GM21723 (cell line): ENCODE measurements at regions not wholly inside any gene's neighbourhood (a gene's known extent, or its start where the extent isn't known, plus 50 kb on each side); places are given as distances from the start of the nearest gene placed in this dataset.
"Not testable (repeated sequence)": the region's sequence is repeated elsewhere in the genome, so short reads cannot be mapped to it uniquely, and the experiment has no call there.

Experiments used
- ATAC-seq: cut with Tn5 transposase; IDR thresholded peaks from one replicate; pipeline ENCODE4 v1.9.1; 2021; ENCODE audit warnings: mild to moderate bottlenecking, moderate library complexity; ENCODE audit not compliant: unreplicated experiment

DNA sequence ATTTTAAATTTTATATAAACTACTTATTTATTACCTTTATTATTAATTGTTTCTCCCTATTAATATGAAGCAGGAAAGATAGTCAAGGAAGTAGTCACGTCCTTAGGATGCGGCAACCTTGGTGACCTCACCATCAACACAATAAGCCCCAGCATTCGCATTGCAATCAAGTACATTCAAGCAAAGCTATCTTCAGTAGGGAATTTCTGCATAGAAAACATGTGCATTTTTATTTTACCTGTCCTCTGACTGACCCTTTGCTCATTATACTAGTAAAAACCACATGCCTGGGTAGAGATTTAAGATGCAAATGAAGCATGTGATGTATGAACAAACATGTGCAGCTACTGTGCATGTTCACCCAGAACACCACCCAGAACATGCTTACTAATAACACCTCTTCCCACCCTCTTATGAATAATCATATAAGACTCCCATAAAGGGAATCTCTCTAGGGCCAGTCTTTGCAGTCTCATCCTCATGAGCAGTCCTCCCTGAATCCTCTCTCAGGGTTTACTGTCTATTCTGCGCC, 869.6 kb downstream of the TAF11L14 start:
- ATAC-seq = no peak

DNA sequence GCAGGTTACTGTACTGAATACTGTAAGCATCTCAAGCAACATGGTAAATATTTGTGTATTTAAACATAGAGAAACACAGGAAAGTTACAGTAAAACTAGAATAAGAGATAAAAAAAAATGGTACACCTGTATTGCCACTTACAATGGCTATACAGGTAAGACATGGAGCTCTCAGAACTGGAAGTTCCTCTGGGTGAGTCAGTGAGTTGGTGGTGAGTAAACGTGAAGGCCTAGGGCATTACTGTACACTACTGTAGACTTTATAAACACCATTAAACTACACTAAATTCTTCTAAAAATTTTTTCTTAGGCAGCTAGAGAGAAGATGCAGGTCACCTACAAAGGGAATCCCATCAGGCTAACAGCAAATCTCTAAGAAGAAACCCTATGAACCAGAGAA, 872.9 kb downstream of the TAF11L14 start:
- no peak for ATAC-seq

DNA sequence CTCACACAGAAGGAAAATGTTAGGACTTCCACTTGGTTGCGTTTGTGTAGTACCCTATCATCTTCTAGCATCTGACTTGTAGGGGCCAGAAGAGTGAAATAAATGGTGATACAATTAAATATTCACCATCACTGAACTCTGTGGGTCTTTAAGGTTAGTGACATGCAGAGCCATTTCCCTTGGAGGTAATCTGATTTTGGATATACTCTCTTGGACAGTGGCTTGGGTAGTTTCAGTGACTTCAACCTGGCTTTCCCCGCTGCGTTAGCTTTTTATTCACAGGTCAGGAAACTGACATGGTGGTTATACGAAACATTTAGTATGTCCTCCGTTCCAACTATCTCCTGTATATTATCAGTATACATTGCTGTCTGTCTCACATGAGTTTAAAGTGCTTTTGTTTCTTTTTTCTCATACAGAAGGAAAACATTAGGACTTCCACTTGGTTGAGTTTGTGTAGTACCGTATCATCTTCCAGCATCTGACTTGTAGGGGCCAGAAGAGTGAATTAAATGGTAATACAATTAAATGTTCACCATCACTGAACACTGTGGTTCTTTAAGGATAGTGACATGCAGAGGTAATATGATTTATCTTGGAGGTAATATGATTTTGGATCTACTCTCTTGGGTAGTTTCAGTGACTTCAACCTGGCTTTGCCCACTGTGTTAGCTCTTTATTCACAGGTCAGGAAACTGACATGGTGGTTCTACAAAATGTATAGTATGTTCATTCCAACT, 883.6 kb downstream of the TAF11L14 start:
- ATAC-seq = no peak

DNA sequence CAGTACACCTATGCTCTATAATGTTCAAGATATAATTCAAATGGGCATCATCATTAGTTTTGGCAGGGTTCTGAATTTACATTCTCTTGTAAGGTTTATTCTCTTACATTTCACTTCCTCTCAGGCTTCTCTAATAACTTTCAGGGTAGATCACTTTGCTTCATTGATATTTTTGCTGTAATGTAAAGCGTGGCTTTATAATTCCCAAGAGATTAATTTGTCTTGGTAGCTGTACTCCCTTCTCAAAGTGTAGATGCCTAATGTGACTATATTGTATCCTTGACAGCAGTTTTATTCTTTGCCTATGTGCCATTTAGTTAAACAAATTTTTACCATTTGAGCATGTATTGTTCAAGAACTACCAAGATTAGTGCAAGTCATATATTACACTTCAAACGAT, 889.1 kb downstream of the TAF11L14 start:
- no peak for ATAC-seq

DNA sequence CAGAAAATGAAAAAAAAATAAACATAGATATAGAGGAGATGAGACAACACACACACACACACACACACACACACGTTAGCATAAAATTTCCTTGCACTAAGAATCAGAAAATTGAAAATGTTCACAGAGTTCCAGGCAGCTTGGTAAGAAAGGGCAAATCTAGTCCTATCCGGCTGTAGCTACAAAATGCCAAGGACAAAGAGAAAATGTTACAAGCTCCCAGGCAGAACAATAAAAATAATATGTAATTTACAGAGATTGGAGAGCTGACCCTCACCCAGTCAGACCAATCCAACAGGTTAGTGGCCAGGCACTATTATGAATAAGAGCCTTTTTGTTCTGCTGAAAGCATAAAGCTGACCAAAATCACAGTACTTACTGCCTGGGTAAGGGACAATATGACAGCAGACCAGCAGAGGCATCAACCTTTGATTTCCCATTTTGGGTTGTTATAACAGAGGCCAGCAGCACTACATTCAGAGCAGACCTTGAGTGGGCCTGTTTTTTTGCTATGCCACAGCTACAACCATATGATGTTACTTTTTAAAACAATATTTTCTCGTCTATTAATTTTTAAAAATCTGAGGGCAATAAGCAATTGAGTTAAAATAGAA, 892.6 kb downstream of the TAF11L14 start:
- no peak for ATAC-seq

DNA sequence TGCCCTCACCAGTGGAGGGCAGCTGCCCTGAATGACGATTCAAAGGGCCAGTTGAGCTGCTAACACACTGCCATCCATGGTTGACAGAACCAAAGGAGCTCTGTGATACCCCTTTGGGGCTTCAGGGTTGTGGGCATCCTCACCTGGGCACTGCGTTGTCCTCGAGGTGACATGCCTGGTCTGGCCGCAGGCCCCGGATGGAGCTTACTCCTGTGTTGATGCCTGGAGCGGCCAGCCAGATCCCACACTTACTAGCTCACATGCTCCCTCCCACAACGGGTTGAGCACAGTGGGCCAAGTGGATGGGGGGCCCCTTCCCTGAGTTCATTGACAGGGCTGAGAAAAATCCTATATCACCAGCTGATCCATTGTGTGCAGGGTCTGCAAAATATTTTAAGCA, 898.9 kb downstream of the TAF11L14 start:
- ATAC-seq = no peak

DNA sequence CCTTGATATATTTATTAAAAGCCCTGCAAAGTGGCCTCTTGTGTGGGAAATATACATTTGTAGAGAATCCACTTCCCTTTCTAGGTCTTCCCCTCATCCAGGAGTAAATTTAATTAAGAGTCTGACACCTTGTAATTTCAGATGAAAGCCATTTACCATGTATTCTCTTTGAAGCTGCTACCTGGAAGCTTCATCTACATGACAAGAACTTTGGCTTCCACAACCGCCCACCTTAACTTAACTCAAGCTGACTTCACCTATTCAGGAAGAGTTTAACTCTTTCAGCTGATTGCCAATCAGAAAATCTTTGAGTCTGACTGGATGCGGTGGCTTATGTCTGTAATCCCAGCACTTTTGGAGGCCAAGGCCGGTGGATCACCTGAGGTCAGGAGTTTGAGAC, 899.9 kb downstream of the TAF11L14 start:
- ATAC-seq = no peak

DNA sequence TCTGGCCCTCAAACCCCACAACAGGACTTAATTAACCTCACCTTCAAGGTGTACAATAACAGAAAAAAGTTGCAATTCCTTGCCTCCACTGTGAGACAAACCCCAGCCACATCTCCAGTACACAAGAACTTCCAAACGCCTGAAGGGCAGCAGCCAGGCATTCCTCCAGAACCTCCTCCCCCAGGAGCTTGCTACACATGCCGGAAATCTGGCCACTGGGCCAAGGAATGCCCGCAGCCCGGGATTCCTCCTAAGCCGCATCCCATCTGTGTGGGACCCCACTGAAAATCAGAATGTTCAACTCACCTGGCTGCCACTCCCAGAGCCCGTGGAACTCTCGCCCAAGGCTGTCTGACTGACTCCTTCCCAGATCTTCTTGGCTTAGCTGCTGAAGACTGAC, 901.5 kb downstream of the TAF11L14 start:
- not testable (repeated sequence) for ATAC-seq

DNA sequence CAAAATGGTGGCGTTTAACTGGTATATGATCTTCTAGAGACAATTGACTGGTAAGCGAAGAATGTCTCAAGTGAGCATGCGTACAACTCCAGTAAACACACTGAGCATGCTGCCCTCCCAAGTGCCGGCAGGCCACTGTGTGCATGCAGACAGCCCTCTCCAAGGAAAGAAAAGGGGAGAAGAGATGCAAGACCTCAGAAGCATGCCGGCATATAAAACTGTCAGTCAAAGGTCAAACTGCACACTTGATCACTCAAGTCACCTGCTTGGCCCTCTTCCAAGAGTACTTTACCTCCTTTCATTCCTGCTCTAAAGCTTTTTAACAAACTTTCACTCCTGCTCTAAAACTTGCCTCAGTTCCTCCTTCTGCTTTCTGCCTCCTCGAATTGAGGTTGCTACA, 910.2 kb downstream of the TAF11L14 start:
- ATAC-seq = no peak

DNA sequence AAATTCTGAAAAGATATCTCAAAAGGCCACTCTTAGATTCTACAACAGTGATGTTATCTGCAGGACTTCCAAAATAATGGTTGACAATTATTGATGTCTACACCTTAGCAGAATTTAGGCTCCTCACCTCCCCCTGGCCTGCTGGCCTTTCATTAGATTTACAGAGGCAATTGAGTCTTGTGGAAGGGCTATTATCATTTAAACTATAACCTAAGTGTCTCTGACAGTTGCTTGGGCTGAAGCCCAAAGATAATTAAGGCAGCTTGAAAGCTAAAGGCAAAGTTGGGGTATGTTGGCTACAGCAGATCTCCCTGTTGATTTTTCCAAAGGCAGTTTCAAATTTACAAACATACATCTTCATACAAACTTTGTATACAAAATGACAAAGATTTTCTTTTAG, 912.3 kb downstream of the TAF11L14 start:
- no peak for ATAC-seq

DNA sequence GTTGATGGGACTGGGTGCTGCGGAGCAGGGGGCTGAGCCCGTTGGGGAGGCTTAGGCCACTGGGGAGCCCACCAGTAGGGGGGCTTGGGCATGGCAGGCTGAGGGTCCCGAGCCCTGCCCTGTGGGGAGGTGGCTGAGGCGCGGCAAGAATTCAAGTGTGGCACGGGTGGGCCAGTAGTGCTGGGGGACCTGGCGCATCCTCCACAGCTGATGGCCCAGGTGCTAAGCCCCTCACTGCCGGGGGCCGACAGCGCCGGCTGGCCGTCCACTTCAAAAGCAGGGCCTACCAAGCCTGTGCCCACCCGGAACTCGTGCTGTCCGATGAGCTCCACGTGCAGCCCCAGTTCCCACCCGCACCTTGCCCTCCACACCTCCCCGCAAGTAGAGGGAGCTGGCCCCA, 917.5 kb downstream of the TAF11L14 start:
- no peak for ATAC-seq

DNA sequence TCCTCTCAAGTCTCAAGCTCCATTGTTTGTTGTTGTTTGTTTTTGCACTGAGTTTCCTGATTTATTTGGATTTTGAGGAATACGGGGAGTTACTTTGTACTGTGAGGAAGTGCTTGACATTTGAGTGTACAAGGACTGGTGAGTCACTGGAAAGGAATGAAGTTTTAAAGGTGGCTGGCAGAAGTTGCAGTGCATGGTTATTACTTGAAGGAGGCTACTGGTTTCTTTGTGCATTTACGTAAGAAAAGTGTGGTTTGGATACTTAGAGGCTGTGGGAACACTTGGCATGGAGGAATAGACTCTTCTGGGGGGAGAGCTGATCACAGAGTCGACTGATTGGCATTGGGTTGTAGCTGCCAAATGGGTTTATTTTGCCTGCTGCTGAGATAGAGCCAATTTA, 919.0 kb downstream of the TAF11L14 start:
- no peak for ATAC-seq

DNA sequence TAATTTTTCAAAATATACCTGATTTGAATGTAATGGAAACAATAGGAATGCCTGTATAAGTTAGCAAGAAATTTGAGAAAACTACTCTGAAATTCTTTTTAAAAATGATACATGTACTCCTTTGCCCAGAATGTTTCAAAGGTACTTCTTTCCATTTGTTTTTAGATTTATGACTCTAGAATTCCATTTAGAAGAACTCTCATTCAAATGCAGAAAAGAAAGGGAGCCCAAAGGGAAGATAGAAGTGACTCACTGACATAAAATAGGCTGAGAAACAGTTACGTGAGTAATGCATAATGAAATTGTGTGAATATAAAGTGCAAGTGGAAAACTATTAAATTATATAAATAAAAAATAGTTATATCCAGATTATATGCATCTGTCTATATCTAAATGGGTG, 926.3 kb downstream of the TAF11L14 start:
- ATAC-seq = no peak

DNA sequence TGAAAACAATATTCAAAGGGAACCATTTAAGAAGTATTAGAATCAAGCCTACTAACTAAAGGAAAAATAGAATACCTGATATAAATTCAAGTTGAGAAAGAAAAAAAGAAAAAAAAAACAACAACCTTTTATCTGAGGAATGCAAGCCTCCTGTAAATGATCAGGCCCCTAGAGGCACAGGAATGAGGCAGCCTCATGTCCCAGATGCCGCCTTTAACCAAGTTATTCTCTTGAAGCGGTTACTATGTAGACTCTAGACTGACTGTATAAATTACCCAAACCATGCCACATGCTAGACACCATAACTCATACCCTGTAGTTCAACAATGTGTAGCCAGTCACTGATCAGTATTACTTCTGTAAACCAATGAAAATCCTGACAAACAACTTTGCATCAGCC, 929.6 kb downstream of the TAF11L14 start:
- ATAC-seq = no peak

DNA sequence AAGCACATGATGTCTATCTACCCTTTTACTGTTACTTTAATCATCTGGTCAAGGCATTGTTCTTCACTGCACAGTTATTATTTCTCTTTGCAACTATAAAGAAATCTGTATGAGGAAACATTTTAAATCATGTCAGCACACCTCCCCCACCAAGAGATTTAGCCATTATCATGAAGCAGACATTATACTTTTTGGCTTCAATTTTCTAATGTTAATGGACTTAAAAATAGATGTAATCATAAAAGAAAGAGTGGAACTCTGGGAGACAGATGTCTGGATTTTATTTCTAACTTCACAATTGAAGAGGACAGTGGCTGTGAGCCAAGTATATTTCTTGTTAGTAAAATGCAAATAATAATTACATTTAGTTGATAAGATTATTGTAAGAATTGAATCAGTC, 932.4 kb downstream of the TAF11L14 start:
- ATAC-seq = no peak

DNA sequence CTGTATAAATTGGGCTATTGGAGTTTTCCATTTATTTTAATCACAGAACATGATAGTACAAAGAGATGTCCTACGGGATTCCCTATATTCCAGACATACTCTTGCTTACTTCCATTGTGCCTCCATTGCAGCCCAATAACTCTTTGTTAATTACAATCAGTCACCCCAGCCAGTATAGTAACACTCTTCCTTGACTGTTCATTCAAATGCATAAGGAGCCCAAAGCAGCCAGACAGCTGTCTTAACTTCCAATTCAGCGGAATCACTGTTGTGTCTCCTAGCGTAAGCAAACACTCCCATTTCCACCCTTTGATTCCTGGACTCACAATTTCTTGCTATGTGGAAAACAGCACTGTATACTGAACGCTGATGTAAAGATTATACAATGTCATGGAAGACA, 942.3 kb downstream of the TAF11L14 start:
- no peak for ATAC-seq

DNA sequence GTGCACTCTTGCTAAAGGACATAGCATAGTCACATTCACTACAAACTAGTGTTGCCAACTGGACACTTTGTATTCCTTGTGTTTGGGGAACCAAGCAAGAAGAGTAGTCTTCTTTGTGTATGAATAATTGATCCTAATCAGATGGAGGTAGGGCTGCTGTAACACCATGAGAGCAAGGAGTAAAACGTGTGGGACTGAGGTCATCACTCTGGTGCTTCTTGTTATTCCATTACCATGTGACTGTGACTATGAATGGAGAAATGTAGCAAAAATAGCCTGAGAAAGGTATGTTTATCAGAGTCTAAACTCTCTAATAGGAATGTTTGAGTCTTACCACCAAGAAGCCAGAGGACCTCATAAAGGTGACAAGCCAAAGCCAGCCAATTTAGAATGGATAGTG, 966.9 kb downstream of the TAF11L14 start:
- ATAC-seq = no peak

DNA sequence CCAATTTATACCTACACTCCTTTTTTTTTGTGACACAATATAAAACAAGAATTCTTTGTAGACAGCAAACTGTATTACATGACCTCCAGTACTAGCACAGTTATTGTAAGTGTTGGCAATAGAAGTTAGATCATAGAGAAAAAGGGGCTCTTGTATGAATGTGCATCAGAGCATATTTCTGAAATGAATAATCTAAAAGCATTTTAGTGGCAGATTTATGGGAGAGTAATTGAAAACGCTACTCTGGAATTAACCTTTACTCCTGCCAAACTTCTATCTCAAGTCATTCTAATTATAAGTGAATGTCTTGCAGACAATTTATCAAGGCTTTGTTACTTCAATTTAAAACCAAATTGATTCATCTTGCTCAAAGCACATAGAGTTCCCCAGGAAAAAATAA, 968.1 kb downstream of the TAF11L14 start:
- ATAC-seq = no peak

DNA sequence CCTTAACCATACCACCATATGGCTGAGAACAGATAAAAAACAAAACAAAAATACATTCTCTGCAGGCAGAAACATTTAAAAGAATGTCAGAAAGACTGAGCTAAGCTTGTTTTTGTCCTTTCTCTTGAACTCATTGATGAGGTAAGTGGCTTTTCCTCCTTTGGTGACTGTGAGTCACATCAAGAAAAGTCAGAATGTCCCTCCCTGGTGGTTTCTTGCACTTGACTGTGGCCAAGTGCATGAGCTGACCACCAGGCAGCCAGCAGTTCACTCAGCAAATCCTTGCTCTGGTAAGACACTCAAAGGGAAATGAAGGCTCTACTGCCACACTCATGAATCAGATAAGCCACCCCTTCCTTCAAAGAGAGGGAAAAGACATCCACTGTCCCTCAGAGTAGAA, 970.9 kb downstream of the TAF11L14 start:
- no peak for ATAC-seq

DNA sequence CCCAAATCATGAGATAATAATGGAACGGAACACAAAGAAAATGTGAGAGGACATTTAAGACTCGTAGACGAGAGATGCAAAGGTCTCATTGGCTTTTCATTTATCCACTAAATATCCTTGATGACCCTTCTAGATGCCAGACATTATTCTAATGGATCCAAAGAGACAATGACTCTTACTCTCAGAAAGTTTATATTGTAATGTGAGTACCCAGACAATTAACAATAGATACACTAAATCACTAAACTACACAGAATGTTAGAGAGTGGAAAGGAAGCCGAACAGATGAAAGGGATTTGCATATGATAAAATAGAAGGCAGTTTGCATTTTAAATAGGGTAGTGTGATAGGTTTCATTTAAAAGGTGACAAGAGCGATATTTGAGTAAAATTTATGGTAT, 973.3 kb downstream of the TAF11L14 start:
- ATAC-seq = no peak

DNA sequence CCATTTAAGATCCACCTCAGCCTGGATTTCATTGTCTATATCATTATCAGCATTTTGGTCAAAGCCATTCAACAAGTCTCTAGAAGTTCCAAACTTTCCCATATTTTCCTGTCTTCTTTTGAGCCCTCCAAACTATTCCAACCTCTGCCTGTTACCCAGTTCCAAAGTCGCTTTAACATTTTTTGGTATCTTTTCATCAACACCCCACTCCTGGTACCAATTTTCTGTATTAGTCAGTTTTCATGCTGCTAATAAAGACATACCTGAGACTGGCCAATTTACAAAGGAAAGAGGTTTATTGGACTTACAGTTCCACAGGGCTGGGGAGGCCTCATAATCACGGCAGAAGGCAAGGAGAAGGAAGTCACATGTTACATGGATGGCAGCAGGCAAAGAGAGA, 982.9 kb downstream of the TAF11L14 start:
- ATAC-seq = not testable (repeated sequence)

DNA sequence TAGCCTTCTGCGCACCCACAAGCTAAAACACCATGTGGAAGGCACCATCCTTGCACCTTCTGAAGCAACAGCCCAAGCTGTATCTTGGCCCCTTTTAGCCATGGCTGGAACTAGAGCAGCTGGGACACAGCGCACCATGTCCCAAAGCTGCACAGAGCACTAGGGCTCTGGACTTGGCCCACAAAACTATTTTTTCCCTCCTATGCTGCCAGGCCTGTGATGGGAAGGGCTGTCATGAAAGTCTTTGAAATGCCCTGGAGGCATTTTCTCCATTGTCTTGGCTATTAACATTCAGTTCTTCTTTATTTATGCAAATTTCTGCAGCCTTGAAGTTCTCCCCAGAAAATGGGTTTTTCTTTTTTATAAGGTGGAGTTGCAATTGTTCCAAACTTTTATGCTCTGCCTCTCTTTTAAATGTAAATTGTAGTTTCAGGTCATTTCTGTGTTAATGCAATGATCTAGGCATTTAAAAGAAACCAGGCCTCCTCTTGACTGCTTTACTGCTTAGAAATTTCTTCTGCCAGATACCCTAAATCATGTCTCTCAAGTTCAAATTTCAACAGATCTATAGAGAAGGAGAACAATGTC, 996.3 kb downstream of the TAF11L14 start:
- ATAC-seq = no peak
